ENCODE measurements at regions not wholly inside any gene's neighbourhood (a gene's known extent, or its start where the extent isn't known, plus 50 kb on each side); places are given as distances from the start of the nearest gene placed in this dataset.
"Not testable (repeated sequence)": the region's sequence is repeated elsewhere in the genome, so short reads cannot be mapped to it uniquely, and the experiment has no call there.

DNA sequence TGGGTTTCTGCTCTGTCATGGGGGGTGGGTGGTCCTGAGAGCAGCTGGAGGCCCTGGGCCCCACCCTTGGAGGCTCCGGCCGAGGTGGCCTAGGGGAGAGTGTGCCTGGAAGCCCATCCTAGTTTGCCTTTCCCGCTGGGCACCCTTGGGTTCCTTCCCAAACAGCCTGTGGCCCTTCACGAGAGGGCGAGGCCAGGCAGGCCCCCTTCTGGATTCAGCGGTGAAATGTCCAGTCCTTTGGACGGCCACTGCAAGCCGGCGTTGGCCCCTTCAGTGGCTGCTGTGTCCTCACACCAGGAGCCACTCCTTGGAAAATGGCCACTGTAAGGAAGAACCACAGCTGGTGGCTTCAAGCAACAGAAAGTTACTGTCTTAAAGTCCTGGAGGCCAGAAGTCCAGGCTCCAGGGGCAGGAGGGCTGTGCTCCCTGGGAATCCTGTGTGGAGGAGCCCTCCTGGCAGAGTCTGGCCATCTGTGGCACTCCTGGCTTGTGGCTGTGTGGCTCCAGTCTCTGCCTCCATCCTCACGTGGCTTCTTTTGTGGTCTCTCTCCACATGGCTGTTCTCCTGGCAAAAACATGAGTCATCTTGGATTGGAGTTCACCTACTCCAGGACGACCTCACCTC, 854.1 kb downstream of the TBC1D22A start:
- no peak for DNase-seq (ENCODE audit: extremely low read depth, low read depth)
- no peak for TF ChIP-seq CTCF (IDR thresholded peaks at IDR 0.05; ENCODE audit: low read depth, low read length, missing control alignments)
- no peak overlapping the region for H3K4me3 ChIP-seq (replicated peaks; ENCODE audit: low read depth, low read length)

GRCh38 chr22:47615051-47615450, 852.6 kb downstream of the TBC1D22A start:
- DNase-seq (ENCODE audit: extremely low read depth, low read depth), result no peak
- no peak overlapping the region for H3K4me3 ChIP-seq (replicated peaks; ENCODE audit: low read depth, low read length)
- no peak for TF ChIP-seq CTCF (IDR thresholded peaks at IDR 0.05; ENCODE audit: low read depth, low read length, missing control alignments)

- no peak for DNase-seq (ENCODE audit: extremely low read depth, low read depth)
- no peak overlapping the region for H3K4me3 ChIP-seq (replicated peaks; ENCODE audit: low read depth, low read length)
- TF ChIP-seq CTCF (IDR thresholded peaks at IDR 0.05; ENCODE audit: low read depth, low read length, missing control alignments), result no peak
These were observed 851.3 kb downstream of the TBC1D22A start for GRCh38 chr22:47613606-47614350.

DNA sequence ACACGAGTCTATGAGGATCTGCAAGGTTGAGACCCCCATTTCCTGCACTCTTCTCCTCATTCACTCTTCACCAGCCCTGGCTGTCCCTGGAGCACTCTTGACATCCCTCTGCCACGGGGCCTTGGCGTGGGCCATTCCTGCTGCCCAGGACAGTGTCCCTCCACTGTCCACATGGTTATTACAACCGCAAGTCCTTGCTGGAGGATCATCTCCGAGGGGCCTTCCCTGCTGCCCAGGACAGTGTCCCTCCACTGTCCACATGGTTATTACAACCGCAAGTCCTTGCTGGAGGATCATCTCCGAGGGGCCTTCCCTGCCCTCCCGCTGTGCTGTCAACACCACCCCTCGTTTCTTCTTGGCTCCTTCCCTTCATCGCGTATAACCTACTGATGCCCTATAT, 850.7 kb downstream of the TBC1D22A start:
- H3K4me3 ChIP-seq (replicated peaks; ENCODE audit: low read depth, low read length); DNase-seq (ENCODE audit: extremely low read depth, low read depth): not testable (repeated sequence)

DNA sequence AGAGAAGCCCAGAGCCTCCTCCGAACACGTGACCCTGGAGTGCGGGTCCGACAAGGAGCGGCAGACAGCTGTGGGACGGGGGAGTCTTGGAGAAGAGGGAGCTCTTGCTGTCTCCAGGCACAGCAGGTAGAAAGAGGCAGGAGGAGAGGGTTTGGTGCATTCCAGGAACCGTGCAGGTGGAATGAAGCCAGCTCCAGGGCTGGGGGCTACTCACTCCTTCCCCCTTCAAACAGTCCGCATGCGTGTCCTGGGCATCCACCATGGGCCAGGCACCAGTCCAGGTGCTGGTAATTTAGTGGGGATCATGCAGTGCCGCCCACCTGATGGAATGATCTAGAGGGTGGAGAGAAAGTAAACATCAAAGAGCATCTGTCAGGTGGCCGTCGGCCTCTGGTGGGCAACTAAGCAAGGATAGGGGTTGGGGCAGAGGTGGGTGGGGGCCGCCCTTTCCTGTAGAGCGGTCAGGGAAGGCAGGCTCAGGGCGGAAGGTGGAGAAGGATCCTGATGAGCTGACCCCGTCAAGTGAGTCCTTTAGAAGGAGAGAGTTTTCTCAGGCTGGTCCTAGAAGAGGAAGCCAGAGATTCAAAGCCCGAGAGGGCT, 850.0 kb downstream of the TBC1D22A start:
- no peak for DNase-seq (ENCODE audit: extremely low read depth, low read depth)
- TF ChIP-seq CTCF (IDR thresholded peaks at IDR 0.05; ENCODE audit: low read depth, low read length, missing control alignments), result no peak
- no peak overlapping the region for H3K4me3 ChIP-seq (replicated peaks; ENCODE audit: low read depth, low read length)

GRCh38 chr22:47610764-47611163, 848.3 kb downstream of the TBC1D22A start:
- TF ChIP-seq CTCF (IDR thresholded peaks at IDR 0.05; ENCODE audit: low read depth, low read length, missing control alignments), result no peak
- H3K4me3 ChIP-seq (replicated peaks; ENCODE audit: low read depth, low read length), result no peak overlapping the region
- no peak for DNase-seq (ENCODE audit: extremely low read depth, low read depth)

- no peak for TF ChIP-seq CTCF (IDR thresholded peaks at IDR 0.05; ENCODE audit: low read depth, low read length, missing control alignments)
- H3K4me3 ChIP-seq (replicated peaks; ENCODE audit: low read depth, low read length), result no peak overlapping the region
- DNase-seq (ENCODE audit: extremely low read depth, low read depth), result no peak
These were observed 847.8 kb downstream of the TBC1D22A start for GRCh38 chr22:47610281-47610680.
